ENCODE measurements at regions not wholly inside any gene's neighbourhood (a gene's known extent, or its start where the extent isn't known, plus 50 kb on each side); places are given as distances from the start of the nearest gene placed in this dataset.

DNA sequence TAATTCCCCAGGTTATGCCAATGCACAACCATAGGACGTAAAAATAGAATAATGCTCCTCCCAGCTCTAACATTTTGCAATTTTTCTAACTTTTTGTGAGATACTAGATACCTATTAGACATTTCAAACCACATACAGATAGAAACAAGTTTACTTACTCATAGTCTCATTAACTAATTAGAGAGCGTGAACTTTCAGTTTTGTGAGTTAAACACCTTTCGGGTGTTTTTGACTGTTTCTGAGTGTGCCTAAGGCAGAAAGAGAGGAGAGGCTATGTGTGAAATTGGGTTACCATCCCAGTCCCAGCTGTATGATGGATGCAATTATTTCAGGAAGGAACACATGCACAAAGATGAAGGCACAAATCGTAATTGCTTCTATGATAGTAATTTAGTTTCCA, 300.4 kb upstream of the POU1F1 start:
- no peak for TF ChIP-seq CTCF (IDR thresholded peaks at IDR 0.05; ENCODE audit: low read depth, low read length)
- H3K4me3 ChIP-seq (ENCODE audit: low read depth, low read length): no peak overlapping the region

DNA sequence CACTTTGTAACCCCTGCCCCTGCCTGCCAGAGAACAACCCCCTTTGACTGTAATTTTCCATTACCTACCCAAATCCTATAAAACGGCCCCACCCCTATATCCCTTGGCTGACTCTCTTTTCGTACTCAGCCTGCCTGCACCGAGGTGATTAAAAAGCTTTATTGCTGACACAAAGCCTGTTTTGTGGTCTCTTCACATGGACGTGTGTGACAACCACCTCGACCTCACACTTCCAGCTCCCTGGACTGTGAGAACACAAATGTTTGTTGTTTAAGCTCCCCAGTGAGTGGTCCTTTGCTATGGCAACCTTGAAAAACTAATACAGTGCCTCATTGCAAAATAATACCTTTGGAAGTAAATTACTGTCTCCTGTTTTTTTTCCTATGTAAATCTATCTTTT, 299.2 kb upstream of the POU1F1 start:
- TF ChIP-seq CTCF (IDR thresholded peaks at IDR 0.05; ENCODE audit: low read depth, low read length): no peak
- H3K4me3 ChIP-seq (ENCODE audit: low read depth, low read length): no peak overlapping the region

DNA sequence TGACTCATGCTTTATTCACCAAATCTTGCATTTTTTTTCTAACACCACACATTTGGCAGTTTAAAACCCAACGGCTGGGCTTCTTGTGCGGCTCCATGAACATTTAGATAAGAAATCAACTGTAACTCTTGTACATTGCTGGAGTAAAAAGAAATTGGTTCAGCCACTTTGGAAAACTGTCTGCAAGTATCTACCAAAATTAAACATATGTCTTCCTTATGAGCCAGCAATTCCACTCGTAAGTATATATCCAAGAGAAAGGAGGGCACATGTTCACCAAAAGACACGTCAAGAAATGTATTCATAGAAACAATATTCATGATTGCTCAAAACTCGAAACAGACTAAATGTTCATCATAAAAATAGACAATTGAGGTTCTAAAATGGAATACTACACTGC, 291.9 kb upstream of the POU1F1 start:
- H3K4me3 ChIP-seq (ENCODE audit: low read depth, low read length): no peak overlapping the region
- no peak for TF ChIP-seq CTCF (IDR thresholded peaks at IDR 0.05; ENCODE audit: low read depth, low read length)

GRCh38 chr3:87564438-87564837, 288.1 kb upstream of the POU1F1 start:
- no peak for TF ChIP-seq CTCF (IDR thresholded peaks at IDR 0.05; ENCODE audit: low read depth, low read length)

DNA sequence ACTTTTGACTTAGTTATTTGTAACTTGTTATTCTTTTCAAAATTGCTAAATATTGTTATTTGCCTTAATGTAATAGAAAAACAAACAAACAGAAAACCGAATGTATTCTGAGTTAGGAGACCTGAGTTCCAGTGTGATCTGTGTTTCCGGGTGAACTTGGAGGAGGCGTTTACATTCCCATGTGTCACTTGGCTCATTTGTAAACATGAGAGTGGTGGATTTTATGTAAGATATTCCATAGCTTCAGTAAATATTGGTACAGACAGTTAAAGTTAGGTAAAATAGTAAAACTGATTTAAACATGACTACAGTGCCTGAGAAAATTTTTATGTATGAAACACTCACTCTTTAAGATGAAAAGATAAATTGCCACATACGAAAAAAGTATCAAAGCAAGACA, 287.3 kb upstream of the POU1F1 start:
- H3K4me3 ChIP-seq (ENCODE audit: low read depth, low read length): no peak overlapping the region
- no peak for TF ChIP-seq CTCF (IDR thresholded peaks at IDR 0.05; ENCODE audit: low read depth, low read length)

More at GRCh38 chr3:87564438-87564837, 288.1 kb upstream of the POU1F1 start:
- H3K4me3 ChIP-seq (ENCODE audit: low read depth, low read length): no peak overlapping the region

DNA sequence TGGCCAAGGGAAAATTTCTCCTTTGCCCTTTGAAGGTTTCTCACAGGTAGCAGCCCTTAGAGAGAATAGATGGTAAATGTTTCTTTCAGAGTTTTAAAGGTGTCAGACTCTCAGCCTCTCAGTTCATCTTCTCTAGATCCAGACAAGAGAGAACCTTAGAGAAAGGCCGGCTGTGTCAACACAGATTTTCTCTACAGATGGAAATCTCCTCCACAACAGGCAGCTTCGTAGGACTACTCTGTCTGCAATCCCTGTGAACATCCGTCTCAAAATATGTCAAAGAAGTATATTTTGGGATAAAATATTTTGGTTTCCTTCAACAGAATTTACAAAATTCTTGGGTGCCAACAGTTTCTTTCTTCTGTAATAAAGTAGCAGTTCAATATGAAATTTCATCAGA, 282.1 kb upstream of the POU1F1 start:
- TF ChIP-seq CTCF (IDR thresholded peaks at IDR 0.05; ENCODE audit: low read depth, low read length): no peak
- H3K4me3 ChIP-seq (ENCODE audit: low read depth, low read length): no peak overlapping the region

GRCh38 chr3:87555290-87555689, 278.9 kb upstream of the POU1F1 start:
- H3K4me3 ChIP-seq (ENCODE audit: low read depth, low read length): no peak overlapping the region
- TF ChIP-seq CTCF (IDR thresholded peaks at IDR 0.05; ENCODE audit: low read depth, low read length): no peak
